K562 (cell line): ENCODE measurements at regions not wholly inside any gene's neighbourhood (a gene's known extent, or its start where the extent isn't known, plus 50 kb on each side); places are given as distances from the start of the nearest gene placed in this dataset.
"Not testable (repeated sequence)": the region's sequence is repeated elsewhere in the genome, so short reads cannot be mapped to it uniquely, and the experiment has no call there.

ENCODE experiments used
- ATAC-seq: fragments of 200-7000 bp; cut with Tn5 transposase; 3 replicates; pipeline ENCODE4 v1.9.1; 2020; ENCODE audit warnings: moderate library complexity
- BruUV-seq: library from RNA; stranded (reverse); fragments of 400-500 nt; replicated peaks from 2 replicates; lab custom pipeline; 2021; lab: Mats Ljungman, UMichigan
- CTCF ChIA-PET: fragments of 300-600 bp; formaldehyde crosslinking; extraction: SDS; loops from one replicate; lab custom pipeline; 2021; ENCODE audit warnings: low intra/inter-chr PET ratio; lab: Yijun Ruan, JAX
- POLR2A ChIA-PET: fragments of 300-600, 350-650 bp; sonication (Branson Sonifier 250); formaldehyde crosslinking; extraction: SDS; loops from one replicate; lab custom pipeline; 2021; ENCODE audit warnings: antibody characterized with exemption, inconsistent platforms; lab: Yijun Ruan, JAX
- DNase-seq, 4 experiments: peaks; one replicate each; pipeline versions ENCODE4 v3.0.0 to v3.0.0-alpha.2; 2011 to 2018; ENCODE audit warnings: low spot score in 3 of 4, mixed read lengths in 3 of 4; ENCODE audit errors: extremely low read depth in 1 of 4
- FAIRE-seq: peaks from 2 replicates; lab custom pipeline; 2011; peaks lifted over from hg19 to GRCh38; lab: Jason Lieb, UNC
- H2AFZ ChIP-seq: 2 replicates; pipeline ENCODE4 v1.6.0; 2011; ENCODE audit warnings: low read depth, low read length, control low read depth, inconsistent platforms
- H3K27ac ChIP-seq: fragments of 200-600 bp; 3 replicates; pipeline ENCODE4 v1.8.0; 2011; ENCODE audit warnings: low read depth, mild to moderate bottlenecking, control low read depth, inconsistent platforms, low read length, moderate library complexity, mixed read lengths; ENCODE audit errors: extremely low read depth
- H3K27me3 ChIP-seq, 2 experiments: fragments of 300-600 bp in 1 of 2; 2 replicates in 1 of 2; 3 replicates in 1 of 2; pipeline versions ENCODE4 v1.6.0 to v1.8.0; 2011; ENCODE audit warnings: inconsistent platforms in 2 of 2, low read length in 2 of 2, mild to moderate bottlenecking in 1 of 2, mixed read lengths in 1 of 2, moderate library complexity in 1 of 2; ENCODE audit not compliant: control insufficient read depth in 2 of 2, insufficient read depth in 2 of 2
- H3K36me3 ChIP-seq: fragments of 300-600 bp; 3 replicates; pipeline ENCODE4 v1.8.0; 2011; ENCODE audit warnings: mild to moderate bottlenecking, low read length, inconsistent platforms; ENCODE audit not compliant: control insufficient read depth, insufficient read depth
- H3K4me1 ChIP-seq, 2 experiments: fragments of 200-600 bp in 1 of 2; replicated peaks in 1 of 2; 2 replicates in 1 of 2; 3 replicates in 1 of 2; pipeline versions ENCODE4 v1.5.1 to v1.8.0; 2011; ENCODE audit warnings: inconsistent platforms in 2 of 2, low read length in 2 of 2, mild to moderate bottlenecking in 1 of 2, mixed read lengths in 1 of 2, moderate library complexity in 1 of 2; ENCODE audit not compliant: control insufficient read depth in 2 of 2, insufficient read depth in 2 of 2
- H3K4me2 ChIP-seq: 2 replicates; pipeline ENCODE4 v1.6.1; 2011; ENCODE audit warnings: low read length, control low read depth, inconsistent platforms, mixed read lengths; ENCODE audit not compliant: insufficient read depth
- H3K4me3 ChIP-seq: fragments of 200-600 bp; sonication (generic), shearing (Covaris generic); 2 replicates; pipeline ENCODE4 v1.5.1; 2016; ENCODE audit warnings: control low read depth, inconsistent platforms
- H3K79me2 ChIP-seq: fragments of 200-600 bp; 3 replicates; pipeline ENCODE4 v1.8.0; 2011; ENCODE audit warnings: low read length, inconsistent platforms; ENCODE audit not compliant: control insufficient read depth, insufficient read depth
- H3K9ac ChIP-seq, 2 experiments: 2 replicates each; pipeline versions ENCODE4 v1.6.0 to v1.6.1; 2011; ENCODE audit warnings: low read depth in 2 of 2, low read length in 2 of 2, control low read depth in 1 of 2, inconsistent platforms in 1 of 2, mild to moderate bottlenecking in 1 of 2, mixed read lengths in 1 of 2; ENCODE audit not compliant: insufficient read depth in 1 of 2
- H3K9me1 ChIP-seq: one replicate; pipeline ENCODE4 v1.6.0; 2011; ENCODE audit warnings: inconsistent platforms, mild to moderate bottlenecking, low read length, moderate library complexity; ENCODE audit not compliant: control insufficient read depth, insufficient read depth
- H3K9me3 ChIP-seq: replicated peaks from 2 replicates; pipeline ENCODE4 v1.5.1; 2011; ENCODE audit warnings: low read depth, low read length, inconsistent platforms; ENCODE audit not compliant: control insufficient read depth, insufficient read depth
- H4K20me1 ChIP-seq: replicated peaks from 2 replicates; pipeline ENCODE4 v1.6.1; 2011; ENCODE audit warnings: low read length, inconsistent platforms, mixed read lengths; ENCODE audit not compliant: control insufficient read depth, insufficient read depth
- WGBS: fragments of 100-300 bp; shearing (Covaris generic); methylation state at CpG from one replicate; pipeline ENCODE4 v1.1.6; 2016; ENCODE audit warnings: low coverage, mixed read lengths; ENCODE audit not compliant: insufficient coverage; ENCODE audit errors: missing lambda C conversion rate; 5-methylcytosine and 5-hydroxymethylcytosine counted together
- in situ Hi-C: fragments of 300-500 bp; cut with MboI; formaldehyde crosslinking; loops from 4 replicates; pipeline ENCODE4 v1.15.0; 2018; ENCODE audit warnings: inconsistent platforms, mixed read lengths
- intact Hi-C: fragments of 100-400 bp; cut with micrococcal nuclease; formaldehyde crosslinking; loops from 2 replicates; pipeline ENCODE4 v1.14.2; 2022

DNA sequence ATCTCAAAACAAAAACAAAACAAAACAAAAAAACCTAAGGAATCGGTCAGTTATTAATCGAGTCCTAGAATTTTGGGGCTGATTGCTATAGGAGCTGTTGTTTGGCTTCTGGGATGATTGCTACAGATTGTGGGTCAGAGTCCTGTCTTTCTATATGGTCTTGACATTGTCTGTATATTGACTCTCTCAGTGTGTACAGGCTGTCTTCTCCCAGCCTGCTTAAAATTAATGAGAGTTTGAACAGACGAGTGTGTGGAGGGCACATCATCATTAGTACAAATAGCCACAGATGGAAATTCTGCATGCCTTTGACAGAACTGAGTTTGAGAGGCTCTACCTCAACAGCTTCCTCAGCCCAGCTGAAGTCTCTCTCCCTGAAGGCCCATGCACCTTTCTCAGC is 98.0 kb upstream of the PLGLB2 start:
- H3K27me3 ChIP-seq, intact Hi-C loops, H4K20me1 ChIP-seq, BruUV-seq, H3K79me2 ChIP-seq, DNase-seq, H3K36me3 ChIP-seq, in situ Hi-C loops, ATAC-seq, H3K9me3 ChIP-seq, CTCF ChIA-PET, H3K9me1 ChIP-seq, H2AFZ ChIP-seq, H3K4me3 ChIP-seq, FAIRE-seq, H3K4me2 ChIP-seq, H3K27ac ChIP-seq, H3K4me1 ChIP-seq, POLR2A ChIA-PET, H3K9ac ChIP-seq: not testable (repeated sequence)
- 70% methylated on average over 2 of the region's 3 CpGs for WGBS

GRCh38 chr2:87650837-87651236 is 97.0 kb upstream of the PLGLB2 start:
- BruUV-seq, DNase-seq, H3K9me1 ChIP-seq, H2AFZ ChIP-seq, H3K36me3 ChIP-seq, H3K79me2 ChIP-seq, CTCF ChIA-PET, H3K27me3 ChIP-seq, in situ Hi-C loops, H3K4me2 ChIP-seq, H3K9ac ChIP-seq, POLR2A ChIA-PET, ATAC-seq, H3K9me3 ChIP-seq, H4K20me1 ChIP-seq, H3K4me1 ChIP-seq, H3K27ac ChIP-seq, H3K4me3 ChIP-seq, FAIRE-seq, intact Hi-C loops: not testable (repeated sequence)
- WGBS, result 93% methylated on average over 2 of the region's 2 CpGs
